ENCODE measurements at regions not wholly inside any gene's neighbourhood (a gene's known extent, or its start where the extent isn't known, plus 50 kb on each side); places are given as distances from the start of the nearest gene placed in this dataset.

- no peak for TF ChIP-seq POLR2A (IDR thresholded peaks at IDR 0.05; ENCODE audit: low read depth, low read length)
- no peak for TF ChIP-seq POLR2AphosphoS5 (IDR thresholded peaks at IDR 0.05; ENCODE audit: insufficient read depth, low read depth, low read length)
- TF ChIP-seq JUN (IDR thresholded peaks at IDR 0.05; ENCODE audit: borderline replicate concordance, insufficient read depth, insufficient read length, low read depth), result no peak
- Histone ChIP-seq H3K36me3 (ENCODE audit: control insufficient read depth in 2 of 2, extremely low read depth in 1 of 2, insufficient read depth in 2 of 2, low read length in 2 of 2) (no peaks in the 10 kb centered on the region), H3K79me2 (ENCODE audit: control insufficient read depth, insufficient read depth, low read length) (no peaks in the 10 kb centered on the region), H3K4me2 (ENCODE audit: insufficient read depth, low read length) (no peak overlapping the region), H3K4me1 (ENCODE audit: control insufficient read depth, extremely low read depth, insufficient read depth, low read length) (no peaks in the 10 kb centered on the region), H2AFZ (ENCODE audit: low read depth, low read length) (no peak overlapping the region), H4K20me1 (replicated peaks; ENCODE audit: control insufficient read depth, extremely low read depth, insufficient read depth, low read length) (no peaks in the 10 kb centered on the region), H3K4me3 (replicated peaks in 1 of 3; ENCODE audit: insufficient read depth in 1 of 3, low read depth in 1 of 3, low read length in 3 of 3) (no peak overlapping the region), H3K9ac (replicated peaks; ENCODE audit: extremely low read depth, insufficient read depth, low read length) (no peak overlapping the region), H3K9me3 (replicated peaks; ENCODE audit: control insufficient read depth, insufficient read depth, low read length) (no peaks in the 10 kb centered on the region), H3K27ac (ENCODE audit: insufficient read depth, low read depth, low read length) (no peak overlapping the region), H3K9me1 (replicated peaks; ENCODE audit: control insufficient read depth, extremely low read depth, insufficient read depth, low read length) (no peaks in the 10 kb centered on the region), H3K27me3 (ENCODE audit: control insufficient read depth in 2 of 2, insufficient read depth in 2 of 2, low read length in 2 of 2) (no peaks in the 10 kb centered on the region)
- FAIRE-seq, result no peak
- DNase-seq (ENCODE audit: low read depth, low spot score), result no peak
- ChIA-PET POLR2A (no interaction called here), CTCF (no interaction called here)
- BruUV-seq (replicated peaks), result no TSS peak
- dilution Hi-C loops (cut with MboI; ENCODE audit: extremely low pct_ligation_motif_present, low sequenced_read_pairs) (no loop called here), intact Hi-C loops (cut with micrococcal nuclease) (no loop called here)
Observed at GRCh38 chr5:30239331-30240022, 954.0 kb upstream of the CDH6 start.

GRCh38 chr5:30237189-30237588 is 956.3 kb upstream of the CDH6 start:
- TF ChIP-seq CTCF (IDR thresholded peaks at IDR 0.05; ENCODE audit: extremely low read depth in 1 of 2, insufficient read depth in 1 of 2, low read depth in 1 of 2, low read length in 2 of 2) (no peak), EZH2 (IDR thresholded peaks at IDR 0.05; ENCODE audit: borderline replicate concordance, low read depth, low read length, severe bottlenecking) (no peak), MYC (IDR thresholded peaks at IDR 0.05; ENCODE audit: low read depth, low read length) (no peak), JUN (IDR thresholded peaks at IDR 0.05; ENCODE audit: borderline replicate concordance, insufficient read depth, insufficient read length, low read depth) (no peak), FOS (IDR thresholded peaks at IDR 0.05; ENCODE audit: borderline replicate concordance, insufficient read depth, low read length) (no peak)
- POLR2A ChIA-PET, result no interaction called here
- Histone ChIP-seq H4K20me1 (replicated peaks; ENCODE audit: control insufficient read depth, extremely low read depth, insufficient read depth, low read length) (no peaks in the 10 kb centered on the region), H3K79me2 (ENCODE audit: control insufficient read depth, insufficient read depth, low read length) (no peaks in the 10 kb centered on the region), H3K9me3 (replicated peaks; ENCODE audit: control insufficient read depth, insufficient read depth, low read length) (peaks cover under 1% of the 10 kb centered on the region), H2AFZ (ENCODE audit: low read depth, low read length) (no peak overlapping the region), H3K4me2 (ENCODE audit: insufficient read depth, low read length) (no peak overlapping the region), H3K4me3 (replicated peaks in 1 of 3; ENCODE audit: insufficient read depth in 1 of 3, low read depth in 1 of 3, low read length in 3 of 3) (no peak overlapping the region), H3K27me3 (ENCODE audit: control insufficient read depth in 2 of 2, insufficient read depth in 2 of 2, low read length in 2 of 2) (no peaks in the 10 kb centered on the region), H3K9me1 (replicated peaks; ENCODE audit: control insufficient read depth, extremely low read depth, insufficient read depth, low read length) (no peaks in the 10 kb centered on the region), H3K27ac (ENCODE audit: insufficient read depth, low read depth, low read length) (no peak overlapping the region), H3K4me1 (ENCODE audit: control insufficient read depth, extremely low read depth, insufficient read depth, low read length) (no peaks in the 10 kb centered on the region), H3K36me3 (ENCODE audit: control insufficient read depth in 2 of 2, extremely low read depth in 1 of 2, insufficient read depth in 2 of 2, low read length in 2 of 2) (no peaks in the 10 kb centered on the region), H3K9ac (replicated peaks; ENCODE audit: extremely low read depth, insufficient read depth, low read length) (no peak overlapping the region)
- DNase-seq (ENCODE audit: low read depth, low spot score), result no peak
- CTCF ChIA-PET, result no interaction called here
- dilution Hi-C loops (cut with MboI; ENCODE audit: extremely low pct_ligation_motif_present, low sequenced_read_pairs) (no loop called here), intact Hi-C loops (cut with micrococcal nuclease) (no loop called here)
- BruUV-seq (replicated peaks), result no TSS peak
- no peak for FAIRE-seq

Measured in endothelial cell of umbilical vein (primary cell).